ENCODE measurements at regions not wholly inside any gene's neighbourhood (a gene's known extent, or its start where the extent isn't known, plus 50 kb on each side); places are given as distances from the start of the nearest gene placed in this dataset.

- no peaks in the 10 kb centered on the region for H3K36me3 ChIP-seq
- no peak overlapping the region for H3K4me3 ChIP-seq
- intact Hi-C loops (cut with DNase I) = no loop called here
- 74 to 82% (median 80%) methylated on average over 3 of the region's 3 CpGs for WGBS, 3 donors
- TF ChIP-seq CTCF (IDR thresholded peaks at IDR 0.05) (no peak), EP300 (IDR thresholded peaks at IDR 0.05) (no peak), POLR2A (IDR thresholded peaks at IDR 0.05) (no peak)
- H3K9me3 ChIP-seq = no peaks in the 10 kb centered on the region
- DNase-seq = no peak
- no peaks in the 10 kb centered on the region for H3K4me1 ChIP-seq (ENCODE audit: insufficient read depth)
- H3K27me3 ChIP-seq = no peaks in the 10 kb centered on the region
- H3K27ac ChIP-seq = no peak overlapping the region
Measured at GRCh38 chr1:96059736-96060135, 661.8 kb upstream of the PTBP2 start.

- H3K4me3 ChIP-seq = no peak overlapping the region
- no peaks in the 10 kb centered on the region for H3K4me1 ChIP-seq (ENCODE audit: insufficient read depth)
- no peak overlapping the region for H3K27ac ChIP-seq
- 51 to 58% (median 52%) methylated on average over 6 of the region's 6 CpGs for WGBS, 3 donors
- no peak for DNase-seq
- H3K9me3 ChIP-seq = no peaks in the 10 kb centered on the region
- H3K27me3 ChIP-seq = no peaks in the 10 kb centered on the region
- TF ChIP-seq CTCF (IDR thresholded peaks at IDR 0.05) = no peak
- TF ChIP-seq EP300 (IDR thresholded peaks at IDR 0.05) = no peak
- no peak for TF ChIP-seq POLR2A (IDR thresholded peaks at IDR 0.05)
- intact Hi-C loops (cut with DNase I) = no loop called here
- H3K36me3 ChIP-seq = no peaks in the 10 kb centered on the region
Measured at GRCh38 chr1:96060621-96061020, 661.0 kb upstream of the PTBP2 start.

GRCh38 chr1:96072021-96072420 is 649.6 kb upstream of the PTBP2 start:
- no peak overlapping the region for H3K4me3 ChIP-seq
- H3K27ac ChIP-seq = no peak overlapping the region
- intact Hi-C loops (cut with DNase I) = no loop called here
- DNase-seq = no peak
- TF ChIP-seq CTCF (IDR thresholded peaks at IDR 0.05) (no peak), EP300 (IDR thresholded peaks at IDR 0.05) (no peak), POLR2A (IDR thresholded peaks at IDR 0.05) (no peak)
- no peaks in the 10 kb centered on the region for H3K27me3 ChIP-seq
- H3K36me3 ChIP-seq = no peaks in the 10 kb centered on the region
- H3K9me3 ChIP-seq = no peaks in the 10 kb centered on the region
- H3K4me1 ChIP-seq (ENCODE audit: insufficient read depth) = no peaks in the 10 kb centered on the region
- WGBS, 3 donors = 85 to 92% (median 88%) methylated on average over 3 of the region's 3 CpGs

- no peak for TF ChIP-seq POLR2A (IDR thresholded peaks at IDR 0.05)
- H3K27me3 ChIP-seq = no peaks in the 10 kb centered on the region
- no peaks in the 10 kb centered on the region for H3K36me3 ChIP-seq
- H3K4me1 ChIP-seq (ENCODE audit: insufficient read depth) = no peaks in the 10 kb centered on the region
- intact Hi-C loops (cut with DNase I) = no loop called here
- no peak for DNase-seq
- H3K9me3 ChIP-seq = no peaks in the 10 kb centered on the region
- 84 to 91% (median 89%) methylated on average over 1 of the region's 1 CpG for WGBS, 3 donors
- no peak overlapping the region for H3K4me3 ChIP-seq
- H3K27ac ChIP-seq = no peak overlapping the region
Measured at GRCh38 chr1:96073100-96073499, 648.5 kb upstream of the PTBP2 start.

- Histone ChIP-seq H3K27ac (no peak overlapping the region), H3K4me1 (ENCODE audit: insufficient read depth) (no peaks in the 10 kb centered on the region), H3K4me3 (no peak overlapping the region), H3K27me3 (no peaks in the 10 kb centered on the region), H3K36me3 (no peaks in the 10 kb centered on the region), H3K9me3 (no peaks in the 10 kb centered on the region)
- DNase-seq = no peak
- intact Hi-C loops (cut with DNase I) = no loop called here
- no peak for TF ChIP-seq CTCF (IDR thresholded peaks at IDR 0.05)
- TF ChIP-seq EP300 (IDR thresholded peaks at IDR 0.05) = no peak
- TF ChIP-seq POLR2A (IDR thresholded peaks at IDR 0.05) = no peak
- 9 to 17% (median 13%) methylated on average over 2 of the region's 2 CpGs for WGBS, 3 donors
Measured at GRCh38 chr1:96074422-96074821, 647.2 kb upstream of the PTBP2 start.
